ENCODE measurements at regions not wholly inside any gene's neighbourhood (a gene's known extent, or its start where the extent isn't known, plus 50 kb on each side); places are given as distances from the start of the nearest gene placed in this dataset.

GRCh38 chr5:120818128-120818527, 354.0 kb downstream of the PRR16 start:
- intact Hi-C loops (cut with micrococcal nuclease) = no loop called here
- no peak for FAIRE-seq

More at GRCh38 chr5:120818128-120818527, 354.0 kb downstream of the PRR16 start:
- H3K79me2 ChIP-seq (ENCODE audit: control insufficient read depth, insufficient read depth, low read length) = no peaks in the 10 kb centered on the region
- no TSS peak for BruUV-seq (replicated peaks)
- H4K20me1 ChIP-seq (replicated peaks; ENCODE audit: control insufficient read depth, insufficient read depth, low read length) = no peaks in the 10 kb centered on the region
- no peak overlapping the region for H3K4me3 ChIP-seq
- ATAC-seq = no peak; the same call in 2 of the 3 replicates
- no peaks in the 10 kb centered on the region for H3K27me3 ChIP-seq (ENCODE audit: control insufficient read depth in 2 of 2, insufficient read depth in 2 of 2, low read length in 2 of 2)
- H3K27ac ChIP-seq (ENCODE audit: extremely low read depth, low read depth, low read length) = no peak overlapping the region
- H2AFZ ChIP-seq (ENCODE audit: low read depth, low read length) = no peak overlapping the region
- in situ Hi-C loops (cut with MboI) = no loop called here
- POLR2A ChIA-PET = interaction anchor here (0.9 kb wide), 1 partner anchor 10 kb away, joined by 3 read pairs; no protein-coding TSS in a partner anchor
- WGBS (ENCODE audit: insufficient coverage, low coverage, missing lambda C conversion rate) = 5% methylated on average over 5 of the region's 6 CpGs
- DNase-seq (ENCODE audit: extremely low read depth in 1 of 4, low spot score in 3 of 4) = peak in 2 of 4 experiments; percentile 4 to 5
- TF ChIP-seq NFYB (IDR thresholded peaks at IDR 0.05; ENCODE audit: extremely low read depth, insufficient read length) (peak; percentile 88), E2F4 (CRISPR knock-in tag; IDR thresholded peaks at IDR 0.05; ENCODE audit: low read depth) (no peak), PHB (CRISPR knock-in tag; IDR thresholded peaks at IDR 0.05) (no peak), RAD21 (CRISPR knock-in tag; conservative IDR thresholded peaks at IDR 0.05 in 1 of 2, IDR thresholded peaks at IDR 0.05 in 1 of 2) (0 out of 4 replicates have a peak, but pooled peaks of 1 of the 2 experiments have one; percentile 16), ZNF77 (CRISPR knock-in tag; IDR thresholded peaks at IDR 0.05) (no peak), XRCC4 (IDR thresholded peaks at IDR 0.05; ENCODE audit: extremely low read depth, insufficient read depth, insufficient read length) (no peak), ILK (tag; IDR thresholded peaks at IDR 0.05; ENCODE audit: borderline replicate concordance, low read depth) (no peak), RBM25 (IDR thresholded peaks at IDR 0.05; ENCODE audit: low read depth, low read length, severe bottlenecking) (peak; percentile 7), FOS (IDR thresholded peaks at IDR 0.05; ENCODE audit: extremely low read depth, insufficient read length) (peak; percentile 31)
- TF ChIP-seq, protein P1, sequence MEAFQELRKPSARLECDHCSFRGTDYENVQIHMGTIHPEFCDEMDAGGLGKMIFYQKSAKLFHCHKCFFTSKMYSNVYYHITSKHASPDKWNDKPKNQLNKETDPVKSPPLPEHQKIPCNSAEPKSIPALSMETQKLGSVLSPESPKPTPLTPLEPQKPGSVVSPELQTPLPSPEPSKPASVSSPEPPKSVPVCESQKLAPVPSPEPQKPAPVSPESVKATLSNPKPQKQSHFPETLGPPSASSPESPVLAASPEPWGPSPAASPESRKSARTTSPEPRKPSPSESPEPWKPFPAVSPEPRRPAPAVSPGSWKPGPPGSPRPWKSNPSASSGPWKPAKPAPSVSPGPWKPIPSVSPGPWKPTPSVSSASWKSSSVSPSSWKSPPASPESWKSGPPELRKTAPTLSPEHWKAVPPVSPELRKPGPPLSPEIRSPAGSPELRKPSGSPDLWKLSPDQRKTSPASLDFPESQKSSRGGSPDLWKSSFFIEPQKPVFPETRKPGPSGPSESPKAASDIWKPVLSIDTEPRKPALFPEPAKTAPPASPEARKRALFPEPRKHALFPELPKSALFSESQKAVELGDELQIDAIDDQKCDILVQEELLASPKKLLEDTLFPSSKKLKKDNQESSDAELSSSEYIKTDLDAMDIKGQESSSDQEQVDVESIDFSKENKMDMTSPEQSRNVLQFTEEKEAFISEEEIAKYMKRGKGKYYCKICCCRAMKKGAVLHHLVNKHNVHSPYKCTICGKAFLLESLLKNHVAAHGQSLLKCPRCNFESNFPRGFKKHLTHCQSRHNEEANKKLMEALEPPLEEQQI (IDR thresholded peaks at IDR 0.05) = peak; percentile 38; the same call in 1 of the 2 replicates
- no peaks in the 10 kb centered on the region for H3K4me1 ChIP-seq (replicated peaks in 1 of 2; ENCODE audit: control insufficient read depth in 2 of 2, insufficient read depth in 2 of 2, low read length in 2 of 2)
- no peaks in the 10 kb centered on the region for H3K9me3 ChIP-seq (replicated peaks; ENCODE audit: control insufficient read depth, insufficient read depth, low read depth, low read length)
- no peaks in the 10 kb centered on the region for H3K36me3 ChIP-seq (ENCODE audit: control insufficient read depth, insufficient read depth, low read length)
- CTCF ChIA-PET (ENCODE audit: low intra/inter-chr PET ratio) = no interaction called here
- no peaks in the 10 kb centered on the region for H3K9me1 ChIP-seq (ENCODE audit: control insufficient read depth, insufficient read depth, low read length)
- H3K9ac ChIP-seq (ENCODE audit: insufficient read depth in 1 of 2, low read depth in 2 of 2, low read length in 2 of 2) = no peak overlapping the region
- H3K4me2 ChIP-seq (ENCODE audit: insufficient read depth, low read length) = no peak overlapping the region

All from K562 (cell line).